Inflammatory macrophage (primary cell): ENCODE measurements at regions not wholly inside any gene's neighbourhood (a gene's known extent, or its start where the extent isn't known, plus 50 kb on each side); places are given as distances from the start of the nearest gene placed in this dataset.

Source experiments
- DNase-seq, 2 donors: peaks; one replicate each; pipeline ENCODE4 v3.0.0-alpha.2; 2020 to 2022

DNA sequence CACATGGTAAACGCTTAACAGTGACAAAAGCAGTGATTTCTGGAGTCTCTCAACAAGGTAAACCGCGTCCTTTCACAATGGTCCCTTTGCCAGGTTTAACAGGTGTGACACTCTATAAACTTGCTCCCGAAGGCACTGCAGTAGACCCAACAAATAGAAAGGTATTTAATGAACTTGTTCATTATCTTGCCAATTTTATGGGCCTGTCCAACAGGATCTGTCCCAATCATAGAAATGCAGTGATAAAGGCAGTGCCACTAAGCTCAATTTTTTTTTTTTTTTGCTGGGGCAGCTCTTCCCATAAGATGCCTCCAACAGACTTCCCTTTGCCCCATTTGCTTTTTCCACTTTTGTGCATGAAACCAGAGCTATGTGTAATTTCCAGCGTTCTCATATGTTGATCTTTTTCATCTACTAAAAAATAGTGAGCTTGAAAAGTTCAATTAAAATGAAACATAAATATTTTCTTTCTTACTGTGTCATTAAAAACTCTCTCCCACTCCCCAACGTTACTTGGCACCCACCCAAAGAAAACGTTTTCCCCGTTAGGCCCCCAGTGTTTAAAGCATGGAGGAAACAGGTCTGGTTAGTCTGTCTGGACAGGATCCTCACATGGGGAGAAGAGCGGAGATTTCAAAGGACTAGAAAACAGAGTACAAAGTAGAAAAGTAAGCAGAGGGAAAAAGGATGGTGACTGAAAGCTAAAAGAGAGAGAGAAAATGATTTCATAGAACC is 80.9 kb upstream of the SPATA31D4 start:
- no peak for DNase-seq

- DNase-seq = peak in 1 of 2 donors; percentile 5
These were observed 79.8 kb upstream of the SPATA31D4 start for GRCh38 chr9:81848472-81848871.

DNA sequence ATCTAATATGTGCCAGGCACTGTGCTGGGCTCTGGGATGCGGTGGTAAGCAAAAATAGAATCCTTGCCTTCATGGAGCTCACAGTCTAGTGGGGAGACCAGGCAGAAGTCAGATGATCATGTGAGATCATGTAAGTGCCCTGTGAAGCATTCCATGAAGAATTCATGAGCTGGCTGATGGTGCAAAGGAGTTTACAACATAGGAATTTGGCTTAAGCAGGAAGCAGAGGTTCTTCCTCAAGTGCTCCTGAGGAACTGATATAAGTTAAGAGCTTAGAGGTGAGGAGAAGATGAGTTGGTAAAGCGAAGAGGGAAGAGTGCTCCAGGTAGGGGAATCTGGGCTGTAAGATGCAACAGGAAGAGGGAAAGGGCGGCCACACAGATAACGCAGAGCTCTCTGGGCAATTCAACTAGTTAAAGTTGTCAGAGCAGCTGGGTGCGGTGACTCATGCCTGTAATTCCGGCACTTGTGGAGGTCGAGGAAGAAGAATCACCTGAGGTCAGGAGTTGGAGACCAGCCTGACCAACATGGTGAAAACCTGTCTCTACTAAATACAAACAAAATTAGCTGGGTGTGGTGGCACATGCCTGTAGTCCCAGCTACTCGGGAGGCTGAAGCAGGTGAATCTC is 78.5 kb upstream of the SPATA31D4 start:
- DNase-seq = no peak

- no peak for DNase-seq
These were observed 77.5 kb upstream of the SPATA31D4 start for GRCh38 chr9:81850724-81851123.

- no peak for DNase-seq
These were observed 76.9 kb upstream of the SPATA31D4 start for GRCh38 chr9:81851340-81851739.

GRCh38 chr9:81852820-81853219 is 75.4 kb upstream of the SPATA31D4 start:
- DNase-seq = no peak

DNA sequence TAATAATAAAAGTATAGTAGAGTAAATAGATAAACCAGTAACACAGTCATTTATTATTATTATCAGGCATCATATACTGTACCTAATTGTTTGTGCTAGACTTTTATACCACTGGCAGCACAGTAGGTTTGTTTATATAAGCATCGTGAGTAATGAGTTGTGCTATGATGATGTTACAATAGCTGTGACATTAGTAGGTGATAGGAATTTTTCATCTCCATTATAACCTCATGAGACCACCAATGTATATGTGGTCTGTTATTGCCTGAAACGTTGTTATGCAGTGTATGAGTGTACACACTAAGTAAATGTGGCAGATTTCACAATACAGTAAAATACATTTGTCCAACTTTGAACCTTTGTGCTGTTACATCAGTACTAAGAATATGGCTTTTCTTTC is 72.7 kb upstream of the SPATA31D4 start:
- DNase-seq = no peak

- no peak for DNase-seq
These were observed 69.4 kb upstream of the SPATA31D4 start for GRCh38 chr9:81858657-81859430.

DNA sequence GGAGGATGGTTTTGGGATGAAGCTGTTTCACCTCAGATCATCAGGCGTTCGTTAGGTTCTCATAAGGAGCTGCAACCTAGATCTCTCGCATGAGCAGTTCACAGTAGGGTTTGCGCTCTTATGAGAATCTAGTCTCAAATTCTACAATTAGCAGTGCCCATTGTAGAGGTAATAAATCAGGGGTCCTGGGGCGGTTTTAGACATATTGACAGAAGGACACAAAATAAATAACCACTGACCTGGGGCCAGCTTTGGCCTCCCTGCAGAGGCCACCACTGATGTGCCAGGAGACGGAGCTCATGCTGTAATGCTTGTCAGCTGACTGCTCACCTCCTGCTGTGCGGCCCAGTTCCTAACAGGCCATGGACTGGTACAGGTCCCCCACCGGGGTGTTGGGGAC is 67.6 kb upstream of the SPATA31D4 start:
- no peak for DNase-seq

GRCh38 chr9:81861644-81862043 is 66.6 kb upstream of the SPATA31D4 start:
- DNase-seq = no peak

GRCh38 chr9:81868145-81868544 is 60.1 kb upstream of the SPATA31D4 start:
- DNase-seq = no peak

- DNase-seq = no peak
These were observed 56.5 kb upstream of the SPATA31D4 start for GRCh38 chr9:81871695-81872094.

DNA sequence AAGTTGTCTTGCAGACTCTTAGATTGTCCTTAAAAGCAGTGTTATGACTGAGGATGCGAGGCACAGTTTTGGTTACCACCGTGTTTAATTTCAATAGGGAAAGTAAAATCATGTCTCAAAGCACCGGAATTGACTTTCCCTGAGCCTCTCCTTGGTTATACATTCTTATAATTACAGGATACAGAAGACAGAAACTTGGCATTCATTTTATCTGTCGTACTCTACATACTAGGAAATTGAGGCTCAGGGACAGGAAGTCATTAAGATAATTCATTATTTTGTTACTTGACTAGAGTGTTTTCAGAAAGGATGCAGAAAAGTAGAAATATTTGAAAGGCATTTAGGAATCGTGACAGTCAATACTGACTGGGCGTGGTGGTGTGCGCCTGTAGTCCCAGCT is 54.0 kb upstream of the SPATA31D4 start:
- DNase-seq = no peak

- DNase-seq = peak in 1 of 2 donors; percentile 24
These were observed 53.3 kb upstream of the SPATA31D4 start for GRCh38 chr9:81874931-81875330.

- DNase-seq = no peak
These were observed 51.2 kb upstream of the SPATA31D4 start for GRCh38 chr9:81877047-81877446.
